HEK293 (cell line): ENCODE measurements at regions not wholly inside any gene's neighbourhood (a gene's known extent, or its start where the extent isn't known, plus 50 kb on each side); places are given as distances from the start of the nearest gene placed in this dataset.

Experiments used
- CTCF ChIP-seq: fragments of 450-650 bp; formaldehyde crosslinking; IDR thresholded peaks from 2 replicates; pipeline ENCODE4 v1.5.1; 2016; ENCODE audit warnings: missing biosample characterization, missing genetic modification characterization
- GFI1B ChIP-seq: fragments of 450-650 bp; formaldehyde crosslinking; IDR thresholded peaks from 2 replicates; pipeline ENCODE4 v1.5.1; 2016; ENCODE audit warnings: missing biosample characterization, missing genetic modification characterization
- ZBTB17 ChIP-seq: fragments of 450-650 bp; formaldehyde crosslinking; IDR thresholded peaks from 2 replicates; pipeline ENCODE4 v1.5.1; 2016; ENCODE audit warnings: missing biosample characterization, missing genetic modification characterization
- ZBTB7A ChIP-seq: fragments of 450-650 bp; formaldehyde crosslinking; IDR thresholded peaks from 2 replicates; pipeline ENCODE4 v1.5.1; 2016; ENCODE audit warnings: low read depth, missing biosample characterization, missing genetic modification characterization
- ZNF335 ChIP-seq: fragments of 450-650 bp; formaldehyde crosslinking; conservative IDR thresholded peaks from 2 replicates; pipeline ENCODE4 v1.5.1; 2016; ENCODE audit warnings: missing biosample characterization, missing genetic modification characterization

GRCh38 chr11:115921986-115922385 is 417.8 kb upstream of the CADM1 start:
- TF ChIP-seq ZBTB17 (no peak), ZBTB7A (tag by site-specific recombination) (no peak), GFI1B (no peak), CTCF (tag by site-specific recombination) (no peak), ZNF335 (tag by site-specific recombination) (no peak)
